ENCODE measurements at regions not wholly inside any gene's neighbourhood (a gene's known extent, or its start where the extent isn't known, plus 50 kb on each side); places are given as distances from the start of the nearest gene placed in this dataset.
"Not testable (repeated sequence)": the region's sequence is repeated elsewhere in the genome, so short reads cannot be mapped to it uniquely, and the experiment has no call there.

DNA sequence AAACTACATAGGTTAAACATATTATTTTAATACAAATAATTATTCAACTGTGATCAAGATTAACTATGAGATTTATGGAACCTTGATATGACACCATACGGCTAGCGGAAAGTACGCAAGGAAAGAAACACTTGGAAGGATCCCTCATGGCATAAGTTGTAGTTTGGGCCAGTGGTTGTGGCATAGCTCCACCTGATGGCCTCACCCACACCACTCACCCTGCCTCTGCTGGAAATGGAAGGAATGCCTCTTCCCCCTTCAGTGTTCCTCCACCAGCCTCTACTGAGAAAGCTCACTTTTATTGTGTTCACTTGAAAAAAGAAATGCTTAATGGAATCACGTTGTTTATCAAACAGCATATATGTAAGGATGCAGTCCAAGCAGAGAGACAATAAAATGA, 86.4 kb downstream of the BMP15 start:
- H3K27me3 ChIP-seq (ENCODE audit: control insufficient read depth in 2 of 2, insufficient read depth in 2 of 2, low read length in 2 of 2), result no peaks in the 10 kb centered on the region
- H3K9me1 ChIP-seq (ENCODE audit: control insufficient read depth, insufficient read depth, low read length), result no peaks in the 10 kb centered on the region
- FAIRE-seq (no peak), ATAC-seq (no peak), DNase-seq (ENCODE audit: extremely low read depth in 1 of 4, low spot score in 3 of 4) (no peak)
- H3K4me1 ChIP-seq (replicated peaks in 1 of 2; ENCODE audit: control insufficient read depth in 2 of 2, insufficient read depth in 2 of 2, low read length in 2 of 2), result no peaks in the 10 kb centered on the region
- POLR2A ChIA-PET, result no interaction called here
- WGBS (ENCODE audit: insufficient coverage, low coverage, missing lambda C conversion rate), result 4% methylated on average over 4 of the region's 4 CpGs
- no peak overlapping the region for H2AFZ ChIP-seq (ENCODE audit: low read depth, low read length)
- BruUV-seq (replicated peaks), result no TSS peak
- H3K9ac ChIP-seq (ENCODE audit: insufficient read depth in 1 of 2, low read depth in 2 of 2, low read length in 2 of 2), result no peak overlapping the region
- intact Hi-C loops (cut with micrococcal nuclease), result no loop called here
- no peak overlapping the region for H3K4me3 ChIP-seq
- H3K36me3 ChIP-seq (ENCODE audit: control insufficient read depth, insufficient read depth, low read length), result no peaks in the 10 kb centered on the region
- TF ChIP-seq RAD21 (CRISPR knock-in tag; conservative IDR thresholded peaks at IDR 0.05 in 1 of 2, IDR thresholded peaks at IDR 0.05 in 1 of 2), result 0 out of 4 replicates have a peak, but pooled peaks of 1 of the 2 experiments have one; percentile 6
- TF ChIP-seq, protein P1, sequence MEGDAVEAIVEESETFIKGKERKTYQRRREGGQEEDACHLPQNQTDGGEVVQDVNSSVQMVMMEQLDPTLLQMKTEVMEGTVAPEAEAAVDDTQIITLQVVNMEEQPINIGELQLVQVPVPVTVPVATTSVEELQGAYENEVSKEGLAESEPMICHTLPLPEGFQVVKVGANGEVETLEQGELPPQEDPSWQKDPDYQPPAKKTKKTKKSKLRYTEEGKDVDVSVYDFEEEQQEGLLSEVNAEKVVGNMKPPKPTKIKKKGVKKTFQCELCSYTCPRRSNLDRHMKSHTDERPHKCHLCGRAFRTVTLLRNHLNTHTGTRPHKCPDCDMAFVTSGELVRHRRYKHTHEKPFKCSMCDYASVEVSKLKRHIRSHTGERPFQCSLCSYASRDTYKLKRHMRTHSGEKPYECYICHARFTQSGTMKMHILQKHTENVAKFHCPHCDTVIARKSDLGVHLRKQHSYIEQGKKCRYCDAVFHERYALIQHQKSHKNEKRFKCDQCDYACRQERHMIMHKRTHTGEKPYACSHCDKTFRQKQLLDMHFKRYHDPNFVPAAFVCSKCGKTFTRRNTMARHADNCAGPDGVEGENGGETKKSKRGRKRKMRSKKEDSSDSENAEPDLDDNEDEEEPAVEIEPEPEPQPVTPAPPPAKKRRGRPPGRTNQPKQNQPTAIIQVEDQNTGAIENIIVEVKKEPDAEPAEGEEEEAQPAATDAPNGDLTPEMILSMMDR (IDR thresholded peaks at IDR 0.05 in 2 of 3, conservative IDR thresholded peaks at IDR 0.05 in 1 of 3; ENCODE audit: insufficient read depth in 2 of 3, low read depth in 1 of 3, low read length in 3 of 3), result peak in 2 of 3 experiments; percentile 4 to 43; a peak in 3 of 6 replicates
- no peak for TF ChIP-seq IRF2 (CRISPR knock-in tag; IDR thresholded peaks at IDR 0.05)
- no peaks in the 10 kb centered on the region for H3K9me3 ChIP-seq (replicated peaks; ENCODE audit: control insufficient read depth, insufficient read depth, low read depth, low read length)
- H3K79me2 ChIP-seq (ENCODE audit: control insufficient read depth, insufficient read depth, low read length), result no peaks in the 10 kb centered on the region
- no peak overlapping the region for H3K4me2 ChIP-seq (ENCODE audit: insufficient read depth, low read length)
- in situ Hi-C loops (cut with MboI), result no loop called here
- H3K27ac ChIP-seq (ENCODE audit: extremely low read depth, low read depth, low read length), result no peak overlapping the region
- CTCF ChIA-PET (ENCODE audit: low intra/inter-chr PET ratio), result no interaction called here
- H4K20me1 ChIP-seq (replicated peaks; ENCODE audit: control insufficient read depth, insufficient read depth, low read length), result no peaks in the 10 kb centered on the region

DNA sequence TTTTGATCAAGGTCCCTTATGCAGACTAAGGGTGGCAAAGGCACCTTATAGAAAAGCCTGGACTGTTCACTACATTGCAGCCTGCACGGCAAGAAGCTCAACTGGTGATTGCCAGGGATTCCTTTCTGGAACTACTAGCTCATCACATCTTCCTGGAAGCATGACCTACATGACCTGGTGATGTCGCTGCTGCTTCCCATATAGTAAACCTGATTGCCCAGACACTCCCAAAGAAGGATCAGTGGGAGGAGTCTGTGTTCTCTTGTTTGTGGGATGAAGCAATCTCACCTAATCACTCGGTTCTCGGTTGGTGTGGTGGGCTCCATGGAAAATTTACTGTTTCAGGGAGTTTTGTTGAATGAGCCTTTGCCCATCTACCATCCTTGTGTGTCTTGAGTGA, 89.8 kb downstream of the BMP15 start:
- POLR2A ChIA-PET; H3K27ac ChIP-seq (ENCODE audit: extremely low read depth, low read depth, low read length); H3K79me2 ChIP-seq (ENCODE audit: control insufficient read depth, insufficient read depth, low read length); DNase-seq (ENCODE audit: extremely low read depth in 1 of 4, low spot score in 3 of 4); H4K20me1 ChIP-seq (replicated peaks; ENCODE audit: control insufficient read depth, insufficient read depth, low read length); ATAC-seq; H3K27me3 ChIP-seq (ENCODE audit: control insufficient read depth in 2 of 2, insufficient read depth in 2 of 2, low read length in 2 of 2); intact Hi-C loops (cut with micrococcal nuclease); H3K9me3 ChIP-seq (replicated peaks; ENCODE audit: control insufficient read depth, insufficient read depth, low read depth, low read length); H3K36me3 ChIP-seq (ENCODE audit: control insufficient read depth, insufficient read depth, low read length); H3K4me2 ChIP-seq (ENCODE audit: insufficient read depth, low read length); H3K4me1 ChIP-seq (replicated peaks in 1 of 2; ENCODE audit: control insufficient read depth in 2 of 2, insufficient read depth in 2 of 2, low read length in 2 of 2); in situ Hi-C loops (cut with MboI); CTCF ChIA-PET (ENCODE audit: low intra/inter-chr PET ratio); H3K9ac ChIP-seq (ENCODE audit: insufficient read depth in 1 of 2, low read depth in 2 of 2, low read length in 2 of 2); BruUV-seq (replicated peaks); H2AFZ ChIP-seq (ENCODE audit: low read depth, low read length); H3K4me3 ChIP-seq; H3K9me1 ChIP-seq (ENCODE audit: control insufficient read depth, insufficient read depth, low read length): not testable (repeated sequence)
- 0% methylated on average over 3 of the region's 4 CpGs for WGBS (ENCODE audit: insufficient coverage, low coverage, missing lambda C conversion rate)
- FAIRE-seq, result peak; percentile 64

DNA sequence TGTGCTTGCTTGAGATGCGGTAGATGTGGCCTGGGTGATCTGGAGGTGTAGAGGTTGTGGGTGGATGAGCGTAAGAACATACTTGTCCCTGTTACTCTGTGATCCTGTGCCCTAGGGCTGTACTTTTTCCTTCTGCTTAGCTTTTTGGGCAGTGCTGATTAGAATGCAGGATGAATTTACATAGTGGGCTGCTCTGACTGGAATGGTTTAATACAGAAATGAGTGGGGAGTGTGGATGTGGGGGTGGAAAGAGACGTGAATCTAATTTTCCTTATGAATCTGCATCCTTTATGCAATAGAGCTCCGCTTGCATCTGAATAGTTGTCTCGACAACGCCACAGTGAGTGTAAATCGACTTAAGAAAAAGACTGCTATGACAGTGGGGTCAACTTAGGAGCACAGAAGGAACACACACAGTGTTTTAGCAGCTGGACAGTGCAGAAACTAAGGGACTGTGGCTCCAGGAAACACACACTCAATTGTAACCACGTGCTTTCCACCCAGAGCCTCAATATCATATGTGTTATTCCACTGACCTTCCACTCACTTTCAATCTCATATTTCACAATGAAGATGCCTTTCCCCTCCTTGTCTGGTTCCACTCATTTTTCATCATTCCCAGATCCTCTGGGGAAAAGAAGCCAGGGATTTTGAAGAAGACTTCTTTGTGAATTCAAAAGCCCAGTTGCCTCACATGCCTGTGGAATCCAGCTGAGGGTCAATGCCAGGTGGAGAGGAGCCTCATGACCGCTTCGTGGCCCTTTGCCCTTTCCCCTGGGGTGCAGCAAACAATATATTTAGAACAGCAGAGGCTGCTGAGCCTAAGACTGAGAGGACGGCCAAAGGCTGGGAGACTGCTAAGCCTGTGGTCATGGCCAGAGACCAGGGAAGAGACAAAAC, 91.4 kb downstream of the BMP15 start:
- H3K79me2 ChIP-seq (ENCODE audit: control insufficient read depth, insufficient read depth, low read length); H2AFZ ChIP-seq (ENCODE audit: low read depth, low read length); intact Hi-C loops (cut with micrococcal nuclease); H4K20me1 ChIP-seq (replicated peaks; ENCODE audit: control insufficient read depth, insufficient read depth, low read length); ATAC-seq; H3K4me1 ChIP-seq (replicated peaks in 1 of 2; ENCODE audit: control insufficient read depth in 2 of 2, insufficient read depth in 2 of 2, low read length in 2 of 2); H3K9ac ChIP-seq (ENCODE audit: insufficient read depth in 1 of 2, low read depth in 2 of 2, low read length in 2 of 2); H3K4me3 ChIP-seq; FAIRE-seq; in situ Hi-C loops (cut with MboI); CTCF ChIA-PET (ENCODE audit: low intra/inter-chr PET ratio); BruUV-seq (replicated peaks); DNase-seq (ENCODE audit: extremely low read depth in 1 of 4, low spot score in 3 of 4); H3K9me1 ChIP-seq (ENCODE audit: control insufficient read depth, insufficient read depth, low read length); H3K27ac ChIP-seq (ENCODE audit: extremely low read depth, low read depth, low read length); H3K36me3 ChIP-seq (ENCODE audit: control insufficient read depth, insufficient read depth, low read length); H3K4me2 ChIP-seq (ENCODE audit: insufficient read depth, low read length); H3K27me3 ChIP-seq (ENCODE audit: control insufficient read depth in 2 of 2, insufficient read depth in 2 of 2, low read length in 2 of 2); H3K9me3 ChIP-seq (replicated peaks; ENCODE audit: control insufficient read depth, insufficient read depth, low read depth, low read length): not testable (repeated sequence)
- WGBS (ENCODE audit: insufficient coverage, low coverage, missing lambda C conversion rate), result 3% methylated on average over 10 of the region's 11 CpGs
- POLR2A ChIA-PET, result interaction anchor here (0.6 kb wide), 1 partner anchor 336 kb away, joined by 3 read pairs; no protein-coding TSS in a partner anchor
